Esophagus squamous epithelium (tissue), 4 donors: ENCODE measurements at regions not wholly inside any gene's neighbourhood (a gene's known extent, or its start where the extent isn't known, plus 50 kb on each side); places are given as distances from the start of the nearest gene placed in this dataset.

Experiments used
- POLR2A ChIP-seq, 4 donors: fragments of 450-650 bp; IDR thresholded peaks; one replicate each; pipeline ENCODE4 v1.6.1; 2017; ENCODE audit warnings: antibody characterized with exemption in 4 of 4, mild to moderate bottlenecking in 4 of 4, moderate library complexity in 3 of 4
- TF ChIP-seq, protein P1 (sequence below), 6 experiments: fragments of 450-650 bp in 4 of 6; fragments of 200-600 bp in 2 of 6; sonication (generic) in 2 of 6; IDR thresholded peaks; one replicate each; pipeline ENCODE4 v1.5.1; 2016 to 2019; ENCODE audit warnings: antibody characterized with exemption in 6 of 6, mild to moderate bottlenecking in 4 of 6, moderate library complexity in 4 of 6

DNA sequence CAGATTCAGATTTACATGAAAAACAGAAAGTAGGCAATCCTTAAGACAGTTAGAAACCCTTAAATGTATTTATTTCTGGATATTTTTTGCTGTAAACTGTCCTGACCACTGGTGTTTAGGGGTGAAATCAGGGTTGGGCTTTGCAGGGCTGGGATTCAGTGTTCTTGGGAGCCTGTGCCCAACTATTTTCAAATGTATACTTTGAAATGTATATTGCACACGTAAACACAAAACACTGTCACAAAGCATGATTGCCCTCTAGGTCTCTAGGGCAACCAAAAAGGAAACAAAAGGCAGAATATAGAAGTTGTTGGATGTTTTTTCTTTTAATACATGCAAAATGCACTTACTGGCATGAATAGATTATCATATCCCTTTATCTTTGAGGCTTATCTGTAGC lies 1185.4 kb downstream of the DIAPH3 start:
- TF ChIP-seq, protein P1, sequence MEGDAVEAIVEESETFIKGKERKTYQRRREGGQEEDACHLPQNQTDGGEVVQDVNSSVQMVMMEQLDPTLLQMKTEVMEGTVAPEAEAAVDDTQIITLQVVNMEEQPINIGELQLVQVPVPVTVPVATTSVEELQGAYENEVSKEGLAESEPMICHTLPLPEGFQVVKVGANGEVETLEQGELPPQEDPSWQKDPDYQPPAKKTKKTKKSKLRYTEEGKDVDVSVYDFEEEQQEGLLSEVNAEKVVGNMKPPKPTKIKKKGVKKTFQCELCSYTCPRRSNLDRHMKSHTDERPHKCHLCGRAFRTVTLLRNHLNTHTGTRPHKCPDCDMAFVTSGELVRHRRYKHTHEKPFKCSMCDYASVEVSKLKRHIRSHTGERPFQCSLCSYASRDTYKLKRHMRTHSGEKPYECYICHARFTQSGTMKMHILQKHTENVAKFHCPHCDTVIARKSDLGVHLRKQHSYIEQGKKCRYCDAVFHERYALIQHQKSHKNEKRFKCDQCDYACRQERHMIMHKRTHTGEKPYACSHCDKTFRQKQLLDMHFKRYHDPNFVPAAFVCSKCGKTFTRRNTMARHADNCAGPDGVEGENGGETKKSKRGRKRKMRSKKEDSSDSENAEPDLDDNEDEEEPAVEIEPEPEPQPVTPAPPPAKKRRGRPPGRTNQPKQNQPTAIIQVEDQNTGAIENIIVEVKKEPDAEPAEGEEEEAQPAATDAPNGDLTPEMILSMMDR (IDR thresholded peaks at IDR 0.05), result no peak
- TF ChIP-seq POLR2A (IDR thresholded peaks at IDR 0.05), result no peak
